Dermis blood vessel endothelial cell (primary cell): ENCODE measurements at regions not wholly inside any gene's neighbourhood (a gene's known extent, or its start where the extent isn't known, plus 50 kb on each side); places are given as distances from the start of the nearest gene placed in this dataset.
A peak's percentile ranks its signal among the peaks of the same experiment; 100 is the strongest.
"Not testable (repeated sequence)": the region's sequence is repeated elsewhere in the genome, so short reads cannot be mapped to it uniquely, and the experiment has no call there.

Source experiments
- DNase-seq: peaks from one replicate; pipeline ENCODE4 v3.0.0; 2010

DNA sequence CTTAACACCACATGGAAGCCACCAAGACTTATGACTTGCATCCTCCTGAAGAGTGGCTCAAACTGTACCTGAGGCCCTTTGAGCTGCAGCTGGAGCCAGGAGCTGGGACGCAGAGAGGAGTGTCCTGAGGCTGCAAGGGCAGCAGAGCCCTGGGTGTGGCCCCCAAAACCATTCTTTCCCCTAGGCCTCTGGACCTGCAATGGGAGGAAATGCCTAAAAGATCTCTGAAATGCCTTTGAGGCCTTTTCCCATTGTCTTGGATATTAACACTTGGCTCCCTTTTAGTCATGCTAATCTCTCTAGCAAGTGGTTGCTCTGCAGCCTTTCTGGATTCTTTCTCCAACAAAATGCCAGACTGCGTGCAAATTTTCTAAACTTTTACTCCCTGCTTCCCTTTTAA lies 156.1 kb downstream of the SLC38A4 start:
- no peak for DNase-seq

DNA sequence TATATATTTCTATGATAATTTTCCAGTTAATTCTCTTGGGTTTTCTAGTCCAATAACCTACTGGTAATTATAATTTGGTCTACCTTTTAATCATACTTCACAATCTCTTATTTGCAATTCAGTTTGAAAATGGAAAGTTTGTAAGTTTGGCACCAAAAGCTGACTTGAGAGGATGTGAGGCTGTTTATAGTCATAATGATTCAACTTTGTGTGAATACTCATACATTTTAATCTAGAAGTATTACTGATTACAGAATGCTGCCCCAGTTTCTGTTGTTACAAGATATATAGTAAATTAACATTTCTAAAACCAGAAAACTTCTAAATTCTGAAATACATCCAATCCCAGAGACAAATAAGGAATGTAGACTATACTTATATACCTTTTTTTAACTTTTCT lies 158.2 kb downstream of the SLC38A4 start:
- DNase-seq, result peak; percentile 50

DNA sequence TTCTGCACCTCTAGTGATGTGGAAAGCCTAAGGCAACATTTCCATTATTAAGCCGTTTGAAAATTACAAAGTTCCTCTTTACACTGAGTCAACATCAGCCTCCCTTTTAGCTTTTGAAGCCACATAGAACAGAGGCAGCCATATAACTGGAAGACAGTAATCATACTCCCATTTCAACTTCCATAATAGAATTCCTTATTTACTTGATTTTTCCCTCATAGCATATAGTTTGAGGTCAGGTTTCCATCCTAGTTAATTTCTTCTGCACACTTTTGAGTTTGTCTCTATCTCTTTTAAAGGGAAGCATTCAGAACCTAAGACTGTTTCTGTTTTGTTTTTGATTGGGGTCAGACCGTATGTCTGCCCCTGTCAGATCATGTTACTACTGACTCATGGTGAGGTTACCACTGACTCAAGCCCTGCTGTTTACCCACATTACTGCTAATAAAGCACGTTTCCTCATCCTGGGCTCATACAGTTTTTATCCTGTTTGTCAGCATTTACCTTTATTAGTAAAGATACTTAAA lies 161.0 kb downstream of the SLC38A4 start:
- DNase-seq, result peak; percentile 88

DNA sequence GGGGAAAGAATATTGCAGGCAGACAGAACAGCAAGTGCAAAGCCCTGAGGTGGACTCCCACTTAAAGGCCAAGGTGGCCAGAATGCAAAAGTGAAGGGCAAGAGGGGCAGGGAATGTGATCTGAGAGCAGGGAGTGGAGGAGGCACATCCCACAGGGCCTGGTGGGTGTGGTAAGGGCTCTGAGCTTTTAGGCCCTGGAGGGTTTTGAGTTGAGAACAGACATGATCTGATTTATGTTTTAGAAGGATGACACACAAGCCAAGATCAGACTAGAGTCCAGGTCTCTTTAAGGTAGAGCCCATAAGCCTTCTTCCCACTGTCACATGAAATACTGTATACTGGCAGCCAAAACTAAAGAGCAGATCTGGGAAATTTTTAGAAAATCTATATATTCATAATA lies 162.5 kb downstream of the SLC38A4 start:
- DNase-seq, result no peak

DNA sequence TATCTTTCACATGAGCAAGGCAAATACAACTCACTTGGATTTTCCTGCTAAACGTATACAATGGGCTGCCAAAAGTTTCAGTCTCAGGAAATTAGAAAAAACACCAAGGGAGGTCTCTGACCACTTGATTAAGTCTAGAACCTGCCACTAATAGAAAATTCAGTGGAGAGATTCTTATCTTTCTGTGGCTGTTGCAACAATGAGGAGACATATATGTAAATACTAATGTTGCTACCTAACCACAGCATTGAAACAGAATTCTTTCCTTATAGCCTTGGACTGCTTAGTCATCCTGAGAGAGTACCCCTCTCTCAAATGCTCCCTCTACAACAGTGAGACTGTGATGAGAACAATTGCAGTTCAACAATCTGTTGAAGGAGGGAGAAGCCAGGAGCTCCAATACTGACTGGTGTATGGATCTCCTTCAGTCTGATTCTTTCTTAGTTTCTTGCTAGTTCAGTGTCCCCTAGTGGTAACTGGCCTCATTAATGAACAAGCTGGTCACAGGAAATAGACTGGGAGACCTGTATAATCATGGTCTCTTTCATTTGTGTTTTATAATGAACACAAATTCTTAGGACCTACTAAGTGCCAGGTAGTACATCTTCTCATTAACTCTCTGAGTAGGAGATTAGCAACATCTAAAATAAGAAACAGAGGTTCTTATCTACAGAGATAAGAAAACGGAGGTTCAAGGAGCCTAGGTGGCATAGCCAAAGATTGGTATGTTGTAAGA lies 164.5 kb downstream of the SLC38A4 start:
- DNase-seq, result peak; percentile 95

DNA sequence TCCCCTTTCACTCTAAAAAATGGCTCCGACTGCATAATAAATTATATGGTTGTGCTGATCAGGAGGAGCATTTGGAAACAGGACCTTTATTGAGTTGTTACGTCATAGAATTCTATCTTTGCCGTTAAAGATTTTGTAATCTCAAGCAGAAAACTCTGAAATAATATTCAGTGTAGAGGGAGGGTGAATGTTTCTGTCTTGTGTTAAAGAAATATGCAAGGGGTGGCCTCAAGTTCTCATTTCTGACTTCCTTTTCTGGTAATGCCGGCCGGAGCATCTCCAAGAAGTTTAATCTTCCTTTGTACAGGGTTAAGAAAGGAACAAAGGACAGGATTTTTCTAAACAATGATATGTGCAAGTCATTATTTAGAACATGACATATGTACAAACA lies 165.1 kb downstream of the SLC38A4 start:
- DNase-seq, result peak; percentile 26

DNA sequence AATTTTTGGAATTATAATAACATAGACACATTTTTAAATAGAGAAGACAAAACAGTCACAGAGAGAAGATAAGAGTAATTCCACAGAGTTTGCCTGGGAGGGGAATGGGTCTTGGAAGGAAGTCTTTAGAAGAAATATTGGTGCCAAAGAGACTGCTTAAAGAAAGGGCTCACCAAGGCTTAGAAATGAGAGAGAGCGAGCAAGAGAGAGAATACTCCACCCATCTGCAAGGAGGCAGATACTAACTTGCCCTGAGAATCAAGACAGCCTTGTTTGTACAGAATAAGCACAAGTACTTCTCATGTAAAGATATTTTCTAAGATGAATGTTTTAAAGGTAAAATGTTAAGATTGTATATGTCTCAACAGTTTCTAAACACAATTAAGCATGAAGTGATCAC lies 165.5 kb downstream of the SLC38A4 start:
- peak; percentile 44 for DNase-seq

DNA sequence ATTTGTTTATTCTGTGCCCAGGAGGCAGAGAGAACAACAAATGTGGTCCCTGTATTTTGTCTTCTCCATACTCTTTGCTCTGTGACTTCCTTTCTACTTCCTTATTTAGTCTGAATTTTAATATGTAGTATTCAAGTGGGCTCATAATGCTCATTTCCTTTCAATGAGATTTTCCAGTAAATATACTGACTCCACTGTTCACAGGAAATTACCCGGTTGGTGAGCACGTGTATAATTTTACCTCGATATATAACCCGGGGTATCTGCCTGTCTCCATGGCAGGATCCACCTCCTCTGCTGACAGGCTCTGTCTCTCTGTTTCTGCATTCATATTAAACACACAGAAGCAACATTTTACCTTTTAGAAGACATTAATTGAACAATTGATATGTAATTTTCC lies 166.0 kb downstream of the SLC38A4 start:
- peak; percentile 86 for DNase-seq

DNA sequence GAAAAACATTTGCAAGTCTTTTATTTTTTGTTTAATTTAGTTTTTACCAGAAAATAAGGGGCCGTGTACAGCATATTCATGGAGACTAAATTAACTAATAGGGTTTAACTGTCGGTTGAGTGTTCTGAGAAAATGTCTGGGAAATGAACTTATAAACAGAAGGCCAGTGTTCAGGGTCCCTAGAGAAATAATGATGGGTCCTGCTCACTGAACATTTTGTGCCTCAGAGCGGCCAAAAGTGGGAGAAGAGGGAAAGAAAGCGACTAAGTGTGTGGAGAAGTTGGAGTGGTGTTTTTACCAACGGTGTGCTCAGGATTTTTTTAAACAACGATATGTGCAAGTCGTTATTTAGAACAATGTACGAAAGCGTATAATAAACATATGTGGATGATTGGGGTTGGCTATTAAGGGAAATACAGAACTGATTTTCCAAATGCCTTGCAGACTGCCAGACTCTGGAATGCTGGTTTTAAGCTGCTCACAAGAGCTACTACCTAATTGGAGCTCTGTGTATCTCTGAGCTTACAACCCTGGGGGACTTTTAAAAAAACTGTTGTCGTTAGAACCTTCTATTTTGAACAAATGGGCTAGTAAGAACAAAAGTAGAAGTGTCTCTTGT lies 166.7 kb downstream of the SLC38A4 start:
- peak; percentile 49 for DNase-seq

DNA sequence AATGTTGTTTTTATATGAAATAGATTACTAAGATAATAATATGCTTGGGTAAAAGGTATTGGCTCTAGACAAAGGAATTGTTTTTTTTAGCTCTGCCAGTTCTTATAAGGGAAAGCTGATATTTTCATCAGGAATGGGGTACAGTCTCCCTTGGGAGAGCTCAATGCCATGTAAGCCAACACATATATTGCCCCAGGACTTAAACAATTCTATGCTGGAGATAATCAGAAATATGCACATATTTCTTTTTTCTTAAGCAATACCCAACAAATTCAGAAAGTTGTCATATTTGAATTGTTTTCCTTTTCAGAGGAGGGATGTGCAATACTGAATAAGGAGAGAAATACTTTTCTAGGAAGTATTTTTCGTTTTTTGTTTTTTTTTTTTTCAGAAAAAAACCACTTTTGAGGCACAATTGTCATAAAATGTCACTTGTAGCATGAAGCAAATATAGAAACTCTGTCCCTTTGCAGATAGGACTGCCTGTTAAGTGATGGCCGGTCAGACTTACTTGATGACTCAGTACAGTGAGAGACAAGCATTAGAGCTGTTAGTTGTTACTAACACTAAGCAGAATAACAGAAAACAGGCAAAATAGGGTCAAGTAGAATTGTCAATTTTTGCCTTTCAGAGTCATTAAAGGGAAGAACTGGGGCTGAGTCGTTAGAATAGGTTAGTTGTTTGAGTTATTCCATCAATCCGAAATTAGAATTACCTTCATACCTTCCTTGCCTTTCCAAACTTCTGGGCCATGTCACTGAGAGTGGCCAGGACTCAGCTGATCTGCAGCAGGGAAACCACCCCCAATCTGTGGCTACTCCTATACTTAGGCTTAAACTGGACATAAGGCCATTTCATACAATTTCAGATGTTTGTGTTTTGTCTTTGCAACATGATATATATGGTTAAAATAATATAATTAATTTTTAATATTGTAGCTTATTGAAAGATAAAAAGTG lies 168.1 kb downstream of the SLC38A4 start:
- DNase-seq, result peak; percentile 41

DNA sequence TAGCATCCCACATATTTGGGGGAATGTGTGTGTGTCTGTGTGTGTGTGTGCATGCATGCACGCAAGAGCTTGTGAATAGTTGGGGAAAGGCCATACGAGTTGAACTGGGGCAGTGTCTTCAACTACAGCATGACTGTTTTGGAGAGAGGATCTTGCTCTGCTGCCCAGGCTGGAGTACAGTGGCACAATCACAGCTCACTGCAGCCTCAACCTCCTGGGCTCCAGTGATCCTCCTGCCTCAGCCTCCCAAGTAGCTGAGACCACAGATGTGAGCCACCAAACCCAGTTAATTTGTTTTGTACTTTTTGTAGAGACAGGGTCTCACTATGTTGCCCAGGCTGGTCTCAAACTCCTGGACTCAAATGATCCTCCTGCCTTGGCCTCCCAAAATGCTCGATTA lies 169.8 kb downstream of the SLC38A4 start:
- DNase-seq, result not testable (repeated sequence)

DNA sequence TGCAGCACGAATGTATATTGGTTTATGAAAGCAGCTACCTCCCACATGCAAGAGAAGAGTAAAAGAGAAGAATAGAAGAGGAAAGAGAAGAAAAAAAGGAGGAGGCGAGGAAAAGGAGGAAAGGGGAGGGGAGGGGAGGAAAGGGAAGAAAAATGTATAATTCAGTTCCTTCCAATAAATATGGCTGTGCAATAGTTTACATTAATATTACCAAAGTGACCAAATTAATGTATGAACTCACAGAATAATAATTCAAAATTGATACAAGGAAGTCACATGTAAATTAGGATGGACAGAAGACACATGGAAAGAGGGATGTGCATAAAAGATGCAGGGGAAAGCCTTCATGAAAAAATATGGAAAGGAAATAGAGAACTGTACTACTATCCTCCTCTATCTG lies 172.5 kb downstream of the SLC38A4 start:
- no peak for DNase-seq

DNA sequence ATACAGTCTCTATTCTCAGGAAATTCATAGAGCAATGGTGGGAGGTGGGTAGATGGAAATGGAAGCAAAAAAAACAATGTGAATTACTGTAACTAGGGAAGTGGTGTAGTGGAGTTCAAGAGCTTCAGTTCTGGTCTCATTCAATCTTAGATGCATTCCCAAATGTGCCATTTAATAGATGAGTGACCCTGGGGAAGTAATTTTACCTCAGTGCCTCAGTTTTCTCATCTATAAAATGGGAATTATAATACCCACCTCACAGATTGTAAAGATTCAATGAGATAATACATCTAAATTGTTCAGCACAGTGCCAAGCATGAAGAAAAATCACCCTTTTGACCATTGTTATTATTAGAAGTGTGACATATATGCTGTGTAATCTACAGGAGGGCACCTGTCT lies 173.1 kb downstream of the SLC38A4 start:
- no peak for DNase-seq

DNA sequence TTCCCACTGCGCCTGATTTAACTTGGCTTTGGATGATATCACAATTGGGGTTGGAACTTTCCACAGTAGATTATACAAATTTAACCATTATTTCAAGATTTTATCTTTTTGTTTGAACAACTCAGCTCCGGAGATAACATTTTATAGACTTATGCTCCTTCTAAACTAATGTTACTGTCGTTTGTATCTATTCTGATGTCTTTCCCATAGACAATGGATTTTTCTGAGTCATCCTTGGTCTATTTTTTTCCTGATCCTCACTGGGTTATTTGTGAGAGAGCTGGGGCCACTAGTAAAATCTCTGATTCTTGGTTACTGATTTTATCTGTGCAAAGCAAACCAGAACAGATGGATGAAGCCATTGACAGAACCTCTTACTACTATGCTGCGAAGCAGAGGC lies 175.1 kb downstream of the SLC38A4 start:
- peak; percentile 46 for DNase-seq

DNA sequence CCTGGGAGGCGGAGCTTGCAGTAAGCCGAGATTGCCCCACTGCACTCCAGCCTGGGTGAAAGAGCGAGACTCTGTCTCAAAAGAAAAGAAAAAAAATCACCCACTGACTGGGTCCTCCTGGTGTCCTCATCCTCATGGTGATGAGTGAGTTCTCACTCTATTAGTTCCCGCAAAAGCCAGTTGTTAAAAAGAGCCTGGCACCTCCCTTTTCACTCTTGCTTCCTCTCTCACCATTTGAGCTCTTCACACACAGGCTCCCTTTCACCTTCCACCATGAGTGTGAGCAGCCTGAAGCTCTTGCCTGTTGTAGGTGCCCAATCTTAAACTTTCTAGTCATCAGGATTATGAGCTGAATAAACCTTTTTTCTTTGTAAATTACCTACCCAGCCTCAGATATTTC lies 176.4 kb downstream of the SLC38A4 start:
- DNase-seq, result no peak

DNA sequence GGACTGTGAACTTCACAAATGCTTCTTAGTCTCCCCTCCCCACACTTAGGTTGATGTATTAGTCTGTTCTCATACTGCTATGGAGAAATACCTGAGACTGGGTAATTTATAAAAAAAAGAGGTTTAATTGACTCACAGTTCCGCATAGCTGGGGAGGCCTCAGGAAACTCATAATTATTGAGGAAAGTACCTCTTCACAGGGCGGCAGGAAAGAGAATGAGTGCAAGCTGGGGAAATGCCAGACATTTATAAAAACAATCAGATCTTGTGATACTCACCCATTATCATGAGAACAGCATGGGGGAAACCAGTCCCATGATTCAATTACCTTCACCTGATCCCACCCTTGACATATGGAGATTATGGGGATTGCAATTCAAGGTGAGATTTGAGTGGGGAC lies 178.8 kb downstream of the SLC38A4 start:
- DNase-seq, result peak; percentile 85

DNA sequence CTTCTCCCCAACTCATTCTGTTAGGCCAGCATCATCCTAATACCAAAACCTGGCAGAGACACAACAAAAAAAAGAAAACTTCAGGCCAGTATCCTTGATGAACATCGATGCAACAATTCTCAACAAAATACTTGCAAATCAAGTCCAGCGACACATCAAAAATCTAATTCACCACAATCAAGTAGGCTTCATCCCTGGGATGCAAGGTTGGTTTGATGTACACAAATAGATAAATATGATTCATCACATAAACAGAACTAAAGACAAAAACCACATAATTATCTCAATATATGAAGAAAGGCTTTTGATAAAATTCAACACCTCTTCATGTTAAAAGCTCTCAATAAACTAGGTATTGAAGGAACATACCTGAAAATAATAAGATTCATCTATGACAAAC lies 184.1 kb downstream of the SLC38A4 start:
- not testable (repeated sequence) for DNase-seq

DNA sequence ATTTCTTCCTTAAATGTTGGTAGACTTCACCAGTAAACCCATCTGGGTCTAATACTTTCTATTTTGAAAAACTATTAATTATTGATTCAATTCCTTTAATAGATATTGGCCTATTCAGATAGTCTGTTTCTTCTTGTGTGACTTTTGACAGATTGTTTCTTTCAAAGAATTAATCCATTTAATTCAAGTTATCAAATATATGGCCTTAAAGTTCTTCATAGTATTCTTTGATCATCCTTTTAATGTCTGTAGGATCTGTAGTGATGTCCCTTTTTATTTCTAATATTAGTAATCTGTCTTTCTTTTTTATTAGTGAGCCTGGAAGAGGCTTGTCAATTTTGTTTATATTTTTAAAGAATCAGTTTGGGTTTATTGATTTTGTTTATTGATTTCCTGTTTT lies 190.0 kb downstream of the SLC38A4 start:
- no peak for DNase-seq

DNA sequence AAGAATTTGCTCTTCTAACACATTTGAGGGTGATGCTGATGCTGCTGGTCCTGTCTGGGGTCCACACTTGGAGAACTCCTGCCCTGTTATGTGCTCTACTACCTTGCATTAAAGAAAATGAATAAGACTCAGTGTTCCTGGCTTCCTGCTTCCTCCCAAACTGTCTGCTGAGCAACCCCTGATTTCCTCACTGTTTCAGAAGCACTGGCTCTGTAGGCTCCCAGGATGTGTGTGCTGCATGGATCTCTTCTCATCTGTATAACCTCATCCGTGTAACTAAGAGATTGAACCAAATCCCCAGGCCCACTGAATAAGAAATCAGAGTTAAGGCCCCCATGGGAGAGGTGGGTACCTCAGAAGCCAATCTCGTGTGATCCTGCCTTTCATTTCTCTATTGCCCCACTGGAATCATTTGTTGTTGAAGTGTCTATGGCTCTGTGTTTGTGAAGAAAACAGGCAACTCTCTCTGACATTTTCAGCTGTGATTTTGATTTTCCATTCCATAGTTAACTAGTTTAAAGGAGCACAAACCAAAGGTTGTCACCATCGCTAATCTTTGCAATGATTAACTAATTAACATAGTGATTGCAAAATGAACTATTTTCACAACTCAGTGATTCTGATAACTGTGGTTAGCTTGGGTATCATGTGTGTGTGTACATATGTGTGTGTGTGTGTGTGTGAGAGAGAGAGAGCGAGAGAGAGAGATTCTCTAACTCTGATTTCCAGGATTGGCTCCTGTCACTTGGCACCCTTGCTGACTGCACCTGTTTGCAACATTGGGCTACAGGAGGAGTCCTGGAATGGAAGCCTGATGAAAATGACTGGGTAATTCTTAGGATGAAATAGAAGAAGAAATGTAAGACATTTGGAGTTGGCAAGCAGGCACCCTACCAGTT lies 196.2 kb downstream of the SLC38A4 start:
- DNase-seq, result no peak

DNA sequence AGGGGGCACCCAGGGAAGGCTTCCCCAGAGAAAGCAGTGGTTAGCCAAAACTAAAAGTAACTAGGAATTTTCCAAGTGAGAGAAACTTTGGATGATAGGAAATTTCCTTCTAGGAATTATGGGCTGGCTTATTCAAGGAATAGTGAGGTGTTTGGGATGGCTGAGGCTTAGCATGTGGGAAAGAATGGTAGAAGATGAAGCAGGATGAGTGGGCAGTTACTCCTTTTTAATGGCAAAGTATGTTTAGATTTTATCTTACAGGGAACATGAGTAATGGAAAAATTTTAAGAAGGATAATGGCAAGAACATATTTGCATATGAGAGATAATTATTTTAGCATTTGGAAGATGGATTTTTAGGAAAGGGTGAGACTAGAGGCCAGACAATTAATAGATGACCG lies 197.6 kb downstream of the SLC38A4 start:
- DNase-seq, result no peak

DNA sequence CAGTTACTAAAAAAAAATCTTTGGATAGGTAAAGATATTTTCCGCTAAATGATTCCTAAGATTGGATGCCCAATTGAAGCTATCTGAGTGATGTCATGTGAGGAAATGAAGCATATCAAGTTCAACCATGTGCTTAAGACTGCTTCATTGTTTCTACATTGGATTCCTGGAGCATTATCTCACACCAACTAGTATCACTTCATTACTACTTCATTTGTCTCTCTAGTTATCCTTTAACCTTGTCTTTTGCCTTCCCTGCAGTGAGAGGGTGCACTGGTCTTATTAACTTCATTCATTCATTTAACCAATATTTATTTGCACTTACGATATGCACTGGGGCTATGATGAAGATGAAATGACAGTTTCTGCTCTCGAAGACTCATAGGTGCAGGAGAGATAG lies 198.1 kb downstream of the SLC38A4 start:
- DNase-seq, result no peak

DNA sequence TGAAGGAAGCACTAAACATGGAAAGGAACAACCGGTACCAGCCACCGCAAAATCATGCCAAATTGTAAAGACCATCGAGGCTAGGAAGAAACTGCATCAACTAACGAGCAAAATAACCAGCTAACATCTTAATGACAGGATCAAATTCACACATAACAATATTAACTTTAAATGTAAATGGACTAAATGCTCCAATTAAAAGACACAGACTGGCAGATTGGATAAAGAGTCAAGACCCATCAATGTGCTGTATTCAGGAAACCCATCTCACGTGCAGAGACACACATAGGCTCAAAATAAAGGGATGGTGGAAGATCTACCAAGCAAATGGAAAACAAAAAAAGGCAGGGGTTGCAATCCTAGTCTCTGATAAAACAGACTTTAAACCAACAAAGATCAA lies 206.3 kb downstream of the SLC38A4 start:
- DNase-seq, result not testable (repeated sequence)
